SK-N-SH (cell line): ENCODE measurements at regions not wholly inside any gene's neighbourhood (a gene's known extent, or its start where the extent isn't known, plus 50 kb on each side); places are given as distances from the start of the nearest gene placed in this dataset.

ENCODE experiments used
- CTCF ChIA-PET: fragments of 300-600, 350-600 bp; formaldehyde crosslinking; extraction: SDS; loops from one replicate; lab custom pipeline; 2021; lab: Yijun Ruan, JAX
- POLR2A ChIA-PET: fragments of 350-600 bp; sonication (Branson Sonifier 250); formaldehyde crosslinking; extraction: SDS; loops from one replicate; lab custom pipeline; 2020; ENCODE audit warnings: antibody characterized with exemption, inconsistent platforms; lab: Yijun Ruan, JAX
- DNase-seq: peaks from one replicate; pipeline ENCODE4 v3.0.0; 2012
- H2AFZ ChIP-seq: fragments of 200-600 bp; sonication (generic); 2 replicates; pipeline ENCODE4 v1.8.1; 2016; ENCODE audit warnings: antibody characterized with exemption, mild to moderate bottlenecking, low read depth
- H3F3A ChIP-seq: fragments of 200-600 bp; sonication (generic); replicated peaks from 2 replicates; pipeline ENCODE3; 2016; ENCODE audit warnings: antibody characterized with exemption, mild to moderate bottlenecking; ENCODE audit not compliant: insufficient read depth
- H3K27ac ChIP-seq, 2 experiments: fragments of 200-500 bp in 1 of 2; fragments of 200-600 bp in 1 of 2; sonication (Bioruptor generic) in 1 of 2; sonication (generic), shearing (Covaris generic) in 1 of 2; 2 replicates each; pipeline versions ENCODE4 v1.5.1 to v1.6.1; 2014 to 2016; ENCODE audit warnings: low read depth in 2 of 2, inconsistent platforms in 1 of 2, low read length in 1 of 2, mild to moderate bottlenecking in 1 of 2, mixed read lengths in 1 of 2
- H3K27me3 ChIP-seq: fragments of 200-600 bp; sonication (generic), shearing (Covaris generic); 2 replicates; pipeline ENCODE4 v1.6.1; 2016; ENCODE audit warnings: mixed run types; ENCODE audit not compliant: insufficient read depth
- H3K36me3 ChIP-seq, 2 experiments: fragments of 200-500 bp in 1 of 2; fragments of 200-600 bp in 1 of 2; sonication (Bioruptor generic) in 1 of 2; sonication (generic) in 1 of 2; replicated peaks in 1 of 2; 2 replicates each; pipeline versions ENCODE3 to v1.5.1; 2014 to 2016; ENCODE audit warnings: low read length in 1 of 2, mild to moderate bottlenecking in 1 of 2; ENCODE audit not compliant: insufficient read depth in 2 of 2, control insufficient read depth in 1 of 2
- H3K4me1 ChIP-seq, 2 experiments: fragments of 200-500 bp in 1 of 2; fragments of 200-600 bp in 1 of 2; sonication (Bioruptor generic) in 1 of 2; sonication (generic), shearing (Covaris generic) in 1 of 2; 2 replicates each; pipeline versions ENCODE4 v1.5.1 to v1.6.1; 2014 to 2016; ENCODE audit warnings: low read depth in 1 of 2, low read length in 1 of 2, mixed run types in 1 of 2; ENCODE audit not compliant: insufficient read depth in 2 of 2, control insufficient read depth in 1 of 2
- H3K4me2 ChIP-seq: fragments of 200-600 bp; sonication (generic), shearing (Covaris generic); 2 replicates; pipeline ENCODE4 v1.6.1; 2017; ENCODE audit warnings: mixed run types
- H3K4me3 ChIP-seq, 2 experiments: fragments of 200-500 bp in 1 of 2; fragments of 200-600 bp in 1 of 2; sonication (Bioruptor generic) in 1 of 2; sonication (generic), shearing (Covaris generic) in 1 of 2; 2 replicates each; pipeline versions ENCODE4 v1.5.1 to v1.8.1; 2014 to 2016; ENCODE audit warnings: low read depth in 2 of 2, inconsistent platforms in 1 of 2, low read length in 1 of 2, mild to moderate bottlenecking in 1 of 2, mixed read lengths in 1 of 2, moderate library complexity in 1 of 2
- H3K79me2 ChIP-seq: fragments of 200-600 bp; sonication (generic); 2 replicates; pipeline ENCODE4 v1.8.1; 2017; ENCODE audit warnings: mild to moderate bottlenecking; ENCODE audit not compliant: insufficient read depth
- H3K9ac ChIP-seq: fragments of 200-600 bp; sonication (generic); 2 replicates; pipeline ENCODE4 v1.6.1; 2017; ENCODE audit warnings: mixed run types
- H3K9me2 ChIP-seq: fragments of 200-600 bp; sonication (generic); 2 replicates; pipeline ENCODE4 v1.6.1; 2017; ENCODE audit warnings: mixed run types
- H3K9me3 ChIP-seq: fragments of 200-600 bp; sonication (generic); 2 replicates; pipeline ENCODE4 v1.6.1; 2017; ENCODE audit warnings: mixed run types, mild to moderate bottlenecking, moderate library complexity
- H4K20me1 ChIP-seq: fragments of 200-600 bp; sonication (generic); 2 replicates; pipeline ENCODE4 v1.6.1; 2017; ENCODE audit warnings: mild to moderate bottlenecking, mixed run types; ENCODE audit not compliant: insufficient read depth
- FOSL2 ChIP-seq: IDR thresholded peaks from 2 replicates; pipeline ENCODE4 v1.4.0; 2012; ENCODE audit warnings: low read depth, mild to moderate bottlenecking, moderate library complexity, borderline replicate concordance
- FOXM1 ChIP-seq: IDR thresholded peaks from 2 replicates; pipeline ENCODE4 v1.4.0; 2012; ENCODE audit warnings: low read depth, mild to moderate bottlenecking
- MEF2A ChIP-seq: IDR thresholded peaks from 2 replicates; pipeline ENCODE4 v1.4.0; 2012; ENCODE audit warnings: low read depth, borderline replicate concordance
- POLR2AphosphoS5 ChIP-seq: IDR thresholded peaks from 2 replicates; pipeline ENCODE4 v1.6.1; 2012; ENCODE audit warnings: low read depth, low read length
- RXRA ChIP-seq: IDR thresholded peaks from 2 replicates; pipeline ENCODE4 v1.4.0; 2012; ENCODE audit warnings: low read depth, mild to moderate bottlenecking, borderline replicate concordance
- SIN3A ChIP-seq: IDR thresholded peaks from 2 replicates; pipeline ENCODE4 v1.6.1; 2012; ENCODE audit warnings: low read depth, mild to moderate bottlenecking, low read length, moderate library complexity, borderline replicate concordance
- WGBS: methylation state at CpG from one replicate; pipeline ENCODE4 v1.1.6; 2017; ENCODE audit warnings: low lambda C conversion rate; 5-methylcytosine and 5-hydroxymethylcytosine counted together
- TF ChIP-seq, protein P1 (sequence below): IDR thresholded peaks from 2 replicates; pipeline ENCODE4 v1.6.1; 2012; ENCODE audit warnings: mild to moderate bottlenecking, low read depth, low read length, moderate library complexity
- TF ChIP-seq, protein P2 (sequence below): fragments of 200-600 bp; sonication (generic); IDR thresholded peaks from 2 replicates; pipeline ENCODE4 v1.6.1; 2017; ENCODE audit warnings: antibody characterized with exemption, mild to moderate bottlenecking, moderate library complexity
- TF ChIP-seq, protein P3 (sequence below): fragments of 150-350 bp; IDR thresholded peaks from 2 replicates; pipeline ENCODE4 v1.6.1; 2016; ENCODE audit warnings: mild to moderate bottlenecking, low read depth, low read length
- TF ChIP-seq, protein P4 (sequence below): IDR thresholded peaks from 2 replicates; pipeline ENCODE4 v1.4.0; 2012; ENCODE audit warnings: low read depth, borderline replicate concordance

DNA sequence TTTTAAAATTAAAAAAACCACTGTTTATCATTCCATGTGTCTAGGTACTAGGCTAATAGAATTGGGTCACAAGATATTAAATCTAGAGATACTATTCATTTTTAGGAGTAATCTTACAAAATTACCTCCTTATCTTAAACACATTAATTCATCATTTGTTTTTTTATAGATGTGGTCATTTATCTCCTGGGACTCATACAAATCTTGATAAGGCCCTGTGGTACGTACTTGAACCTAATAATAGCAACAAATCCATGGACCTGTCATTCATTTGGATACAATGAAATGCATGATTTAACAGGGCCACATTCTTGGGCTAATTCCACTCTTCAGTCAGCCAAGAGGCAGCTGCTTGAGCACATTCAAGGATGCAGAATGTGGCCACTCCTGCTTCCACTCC lies 66.4 kb upstream of the MARCHF11 start:
- Histone ChIP-seq H3K4me2 (no peak overlapping the region), H3K79me2 (no peaks in the 10 kb centered on the region), H3K27me3 (no peaks in the 10 kb centered on the region), H2AFZ (no peak overlapping the region), H3K9me2 (no peaks in the 10 kb centered on the region), H3K9ac (no peak overlapping the region), H3K4me1 (no peaks in the 10 kb centered on the region), H3F3A (no peaks in the 10 kb centered on the region), H3K9me3 (no peaks in the 10 kb centered on the region), H3K36me3 (no peaks in the 10 kb centered on the region), H3K27ac (no peak overlapping the region), H4K20me1 (no peaks in the 10 kb centered on the region), H3K4me3 (no peak overlapping the region)
- 0% methylated on average over 1 of the region's 1 CpG for WGBS
- DNase-seq = no peak
- CTCF ChIA-PET = interaction anchor here (0.6 kb wide), 1 partner anchor 18 kb away, joined by 3 read pairs; no protein-coding TSS in a partner anchor
- TF ChIP-seq, protein P1, sequence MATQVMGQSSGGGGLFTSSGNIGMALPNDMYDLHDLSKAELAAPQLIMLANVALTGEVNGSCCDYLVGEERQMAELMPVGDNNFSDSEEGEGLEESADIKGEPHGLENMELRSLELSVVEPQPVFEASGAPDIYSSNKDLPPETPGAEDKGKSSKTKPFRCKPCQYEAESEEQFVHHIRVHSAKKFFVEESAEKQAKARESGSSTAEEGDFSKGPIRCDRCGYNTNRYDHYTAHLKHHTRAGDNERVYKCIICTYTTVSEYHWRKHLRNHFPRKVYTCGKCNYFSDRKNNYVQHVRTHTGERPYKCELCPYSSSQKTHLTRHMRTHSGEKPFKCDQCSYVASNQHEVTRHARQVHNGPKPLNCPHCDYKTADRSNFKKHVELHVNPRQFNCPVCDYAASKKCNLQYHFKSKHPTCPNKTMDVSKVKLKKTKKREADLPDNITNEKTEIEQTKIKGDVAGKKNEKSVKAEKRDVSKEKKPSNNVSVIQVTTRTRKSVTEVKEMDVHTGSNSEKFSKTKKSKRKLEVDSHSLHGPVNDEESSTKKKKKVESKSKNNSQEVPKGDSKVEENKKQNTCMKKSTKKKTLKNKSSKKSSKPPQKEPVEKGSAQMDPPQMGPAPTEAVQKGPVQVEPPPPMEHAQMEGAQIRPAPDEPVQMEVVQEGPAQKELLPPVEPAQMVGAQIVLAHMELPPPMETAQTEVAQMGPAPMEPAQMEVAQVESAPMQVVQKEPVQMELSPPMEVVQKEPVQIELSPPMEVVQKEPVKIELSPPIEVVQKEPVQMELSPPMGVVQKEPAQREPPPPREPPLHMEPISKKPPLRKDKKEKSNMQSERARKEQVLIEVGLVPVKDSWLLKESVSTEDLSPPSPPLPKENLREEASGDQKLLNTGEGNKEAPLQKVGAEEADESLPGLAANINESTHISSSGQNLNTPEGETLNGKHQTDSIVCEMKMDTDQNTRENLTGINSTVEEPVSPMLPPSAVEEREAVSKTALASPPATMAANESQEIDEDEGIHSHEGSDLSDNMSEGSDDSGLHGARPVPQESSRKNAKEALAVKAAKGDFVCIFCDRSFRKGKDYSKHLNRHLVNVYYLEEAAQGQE = no peak
- TF ChIP-seq POLR2AphosphoS5 = no peak
- TF ChIP-seq MEF2A = no peak
- TF ChIP-seq FOSL2 = no peak
- no peak for TF ChIP-seq SIN3A
- TF ChIP-seq, protein P2, sequence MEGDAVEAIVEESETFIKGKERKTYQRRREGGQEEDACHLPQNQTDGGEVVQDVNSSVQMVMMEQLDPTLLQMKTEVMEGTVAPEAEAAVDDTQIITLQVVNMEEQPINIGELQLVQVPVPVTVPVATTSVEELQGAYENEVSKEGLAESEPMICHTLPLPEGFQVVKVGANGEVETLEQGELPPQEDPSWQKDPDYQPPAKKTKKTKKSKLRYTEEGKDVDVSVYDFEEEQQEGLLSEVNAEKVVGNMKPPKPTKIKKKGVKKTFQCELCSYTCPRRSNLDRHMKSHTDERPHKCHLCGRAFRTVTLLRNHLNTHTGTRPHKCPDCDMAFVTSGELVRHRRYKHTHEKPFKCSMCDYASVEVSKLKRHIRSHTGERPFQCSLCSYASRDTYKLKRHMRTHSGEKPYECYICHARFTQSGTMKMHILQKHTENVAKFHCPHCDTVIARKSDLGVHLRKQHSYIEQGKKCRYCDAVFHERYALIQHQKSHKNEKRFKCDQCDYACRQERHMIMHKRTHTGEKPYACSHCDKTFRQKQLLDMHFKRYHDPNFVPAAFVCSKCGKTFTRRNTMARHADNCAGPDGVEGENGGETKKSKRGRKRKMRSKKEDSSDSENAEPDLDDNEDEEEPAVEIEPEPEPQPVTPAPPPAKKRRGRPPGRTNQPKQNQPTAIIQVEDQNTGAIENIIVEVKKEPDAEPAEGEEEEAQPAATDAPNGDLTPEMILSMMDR = no peak
- TF ChIP-seq, protein P3, sequence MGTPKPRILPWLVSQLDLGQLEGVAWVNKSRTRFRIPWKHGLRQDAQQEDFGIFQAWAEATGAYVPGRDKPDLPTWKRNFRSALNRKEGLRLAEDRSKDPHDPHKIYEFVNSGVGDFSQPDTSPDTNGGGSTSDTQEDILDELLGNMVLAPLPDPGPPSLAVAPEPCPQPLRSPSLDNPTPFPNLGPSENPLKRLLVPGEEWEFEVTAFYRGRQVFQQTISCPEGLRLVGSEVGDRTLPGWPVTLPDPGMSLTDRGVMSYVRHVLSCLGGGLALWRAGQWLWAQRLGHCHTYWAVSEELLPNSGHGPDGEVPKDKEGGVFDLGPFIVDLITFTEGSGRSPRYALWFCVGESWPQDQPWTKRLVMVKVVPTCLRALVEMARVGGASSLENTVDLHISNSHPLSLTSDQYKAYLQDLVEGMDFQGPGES = no peak
- no peak for TF ChIP-seq RXRA
- TF ChIP-seq FOXM1 = no peak
- TF ChIP-seq, protein P4, sequence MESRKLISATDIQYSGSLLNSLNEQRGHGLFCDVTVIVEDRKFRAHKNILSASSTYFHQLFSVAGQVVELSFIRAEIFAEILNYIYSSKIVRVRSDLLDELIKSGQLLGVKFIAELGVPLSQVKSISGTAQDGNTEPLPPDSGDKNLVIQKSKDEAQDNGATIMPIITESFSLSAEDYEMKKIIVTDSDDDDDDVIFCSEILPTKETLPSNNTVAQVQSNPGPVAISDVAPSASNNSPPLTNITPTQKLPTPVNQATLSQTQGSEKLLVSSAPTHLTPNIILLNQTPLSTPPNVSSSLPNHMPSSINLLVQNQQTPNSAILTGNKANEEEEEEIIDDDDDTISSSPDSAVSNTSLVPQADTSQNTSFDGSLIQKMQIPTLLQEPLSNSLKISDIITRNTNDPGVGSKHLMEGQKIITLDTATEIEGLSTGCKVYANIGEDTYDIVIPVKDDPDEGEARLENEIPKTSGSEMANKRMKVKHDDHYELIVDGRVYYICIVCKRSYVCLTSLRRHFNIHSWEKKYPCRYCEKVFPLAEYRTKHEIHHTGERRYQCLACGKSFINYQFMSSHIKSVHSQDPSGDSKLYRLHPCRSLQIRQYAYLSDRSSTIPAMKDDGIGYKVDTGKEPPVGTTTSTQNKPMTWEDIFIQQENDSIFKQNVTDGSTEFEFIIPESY = no peak
- POLR2A ChIA-PET = no interaction called here
